ENCODE measurements at regions not wholly inside any gene's neighbourhood (a gene's known extent, or its start where the extent isn't known, plus 50 kb on each side); places are given as distances from the start of the nearest gene placed in this dataset.

- no peak for DNase-seq (ENCODE audit: extremely low read depth, insufficient read length)
- no peaks in the 10 kb centered on the region for H3K36me3 ChIP-seq (ENCODE audit: control insufficient read depth, insufficient read depth, low read length)
- peaks cover 1% of the 10 kb centered on the region; the same call in 1 of the 2 replicates for H3K27me3 ChIP-seq (replicated peaks; ENCODE audit: control insufficient read depth, insufficient read depth, low read length)
- TF ChIP-seq CTCF (IDR thresholded peaks at IDR 0.05; ENCODE audit: insufficient read depth, low read length, poor library complexity, severe bottlenecking) = no peak
- H3K4me3 ChIP-seq (replicated peaks; ENCODE audit: low read depth, low read length) = no peak overlapping the region
These were observed 90.1 kb downstream of the ZNF365 start for GRCh38 chr10:62464308-62464707.

- Histone ChIP-seq H3K27me3 (replicated peaks; ENCODE audit: control insufficient read depth, insufficient read depth, low read length) (peaks cover 3% of the 10 kb centered on the region; the same call in 1 of the 2 replicates), H3K4me3 (replicated peaks; ENCODE audit: low read depth, low read length) (no peak overlapping the region), H3K36me3 (ENCODE audit: control insufficient read depth, insufficient read depth, low read length) (no peaks in the 10 kb centered on the region)
- no peak for TF ChIP-seq CTCF (IDR thresholded peaks at IDR 0.05; ENCODE audit: insufficient read depth, low read length, poor library complexity, severe bottlenecking)
- no peak for DNase-seq (ENCODE audit: extremely low read depth, insufficient read length)
These were observed 92.4 kb downstream of the ZNF365 start for GRCh38 chr10:62466590-62466989.

- DNase-seq (ENCODE audit: extremely low read depth, insufficient read length) = no peak
- TF ChIP-seq CTCF (IDR thresholded peaks at IDR 0.05; ENCODE audit: insufficient read depth, low read length, poor library complexity, severe bottlenecking) = no peak
- Histone ChIP-seq H3K36me3 (ENCODE audit: control insufficient read depth, insufficient read depth, low read length) (no peaks in the 10 kb centered on the region), H3K4me3 (replicated peaks; ENCODE audit: low read depth, low read length) (no peak overlapping the region), H3K27me3 (replicated peaks; ENCODE audit: control insufficient read depth, insufficient read depth, low read length) (peaks cover 5% of the 10 kb centered on the region; the same call in 1 of the 2 replicates)
These were observed 93.4 kb downstream of the ZNF365 start for GRCh38 chr10:62467527-62467926.

GRCh38 chr10:62471711-62472110, 97.5 kb downstream of the ZNF365 start:
- DNase-seq (ENCODE audit: extremely low read depth, insufficient read length) = no peak
- no peaks in the 10 kb centered on the region for H3K36me3 ChIP-seq (ENCODE audit: control insufficient read depth, insufficient read depth, low read length)
- no peak for TF ChIP-seq CTCF (IDR thresholded peaks at IDR 0.05; ENCODE audit: insufficient read depth, low read length, poor library complexity, severe bottlenecking)
- H3K27me3 ChIP-seq (replicated peaks; ENCODE audit: control insufficient read depth, insufficient read depth, low read length) = peaks cover 5% of the 10 kb centered on the region; the same call in 1 of the 2 replicates
- H3K4me3 ChIP-seq (replicated peaks; ENCODE audit: low read depth, low read length) = no peak overlapping the region

- H3K36me3 ChIP-seq (ENCODE audit: control insufficient read depth, insufficient read depth, low read length) = no peaks in the 10 kb centered on the region
- H3K27me3 ChIP-seq (replicated peaks; ENCODE audit: control insufficient read depth, insufficient read depth, low read length) = peaks cover 5% of the 10 kb centered on the region; the same call in 1 of the 2 replicates
- no peak overlapping the region for H3K4me3 ChIP-seq (replicated peaks; ENCODE audit: low read depth, low read length)
- no peak for TF ChIP-seq CTCF (IDR thresholded peaks at IDR 0.05; ENCODE audit: insufficient read depth, low read length, poor library complexity, severe bottlenecking)
- DNase-seq (ENCODE audit: extremely low read depth, insufficient read length) = no peak
These were observed 99.1 kb downstream of the ZNF365 start for GRCh38 chr10:62473241-62473640.

- no peaks in the 10 kb centered on the region for H3K36me3 ChIP-seq (ENCODE audit: control insufficient read depth, insufficient read depth, low read length)
- no peak overlapping the region for H3K4me3 ChIP-seq (replicated peaks; ENCODE audit: low read depth, low read length)
- H3K27me3 ChIP-seq (replicated peaks; ENCODE audit: control insufficient read depth, insufficient read depth, low read length) = peaks cover 2% of the 10 kb centered on the region; the same call in 1 of the 2 replicates
- TF ChIP-seq CTCF (IDR thresholded peaks at IDR 0.05; ENCODE audit: insufficient read depth, low read length, poor library complexity, severe bottlenecking) = no peak
- no peak for DNase-seq (ENCODE audit: extremely low read depth, insufficient read length)
These were observed 101.4 kb downstream of the ZNF365 start for GRCh38 chr10:62475551-62475950.

All from GM06990 (cell line).